Naive B cell (primary cell): ENCODE measurements at regions not wholly inside any gene's neighbourhood (a gene's known extent, or its start where the extent isn't known, plus 50 kb on each side); places are given as distances from the start of the nearest gene placed in this dataset.

Experiments
- ATAC-seq, 2 donors: fragments of 150-1000 bp; cut with Tn5 transposase; 2 replicates each; pipeline ENCODE4 v1.10.0; 2021; ENCODE audit warnings: low read depth in 2 of 2, mild to moderate bottlenecking in 2 of 2, moderate library complexity in 2 of 2
- DNase-seq: peaks from one replicate; pipeline ENCODE4 v3.0.0; 2022
- H3K27ac Mint-ChIP-seq, 6 donors: one replicate each; pipeline ENCODE4 v1.8.0; 2020 to 2022; ENCODE audit warnings: mild to moderate bottlenecking in 6 of 6, mixed read lengths in 6 of 6, moderate library complexity in 5 of 6, inconsistent platforms in 2 of 6
- H3K27me3 Mint-ChIP-seq, 3 donors: one replicate each; pipeline ENCODE4 v1.8.0; 2021 to 2022; ENCODE audit warnings: mixed read lengths in 3 of 3, mild to moderate bottlenecking in 1 of 3
- H3K36me3 Mint-ChIP-seq, 2 donors: one replicate each; pipeline ENCODE4 v1.8.0; 2020 to 2022; ENCODE audit warnings: mixed read lengths in 2 of 2, inconsistent platforms in 1 of 2, mild to moderate bottlenecking in 1 of 2
- H3K4me1 Mint-ChIP-seq, 3 donors: one replicate each; pipeline ENCODE4 v1.8.0; 2020 to 2022; ENCODE audit warnings: mixed read lengths in 3 of 3, inconsistent platforms in 1 of 3, mild to moderate bottlenecking in 1 of 3, moderate library complexity in 1 of 3
- H3K4me3 Mint-ChIP-seq, 8 donors: one replicate each; pipeline ENCODE4 v1.8.0; 2020 to 2022; ENCODE audit warnings: mild to moderate bottlenecking in 8 of 8, mixed read lengths in 8 of 8, moderate library complexity in 8 of 8, inconsistent platforms in 2 of 8
- H3K9me3 Mint-ChIP-seq, 7 donors: one replicate each; pipeline ENCODE4 v1.8.0; 2020 to 2022; ENCODE audit warnings: mixed read lengths in 7 of 7, mild to moderate bottlenecking in 5 of 7, inconsistent platforms in 2 of 7, moderate library complexity in 1 of 7

- Mint-ChIP-seq H3K9me3 (peaks cover 0 to 14% (median 3%) of the 10 kb centered on the region in 7 donors), H3K36me3 (no peaks in the 10 kb centered on the region), H3K27me3 (peaks cover 0 to 23% (median 5%) of the 10 kb centered on the region in 3 donors), H3K27ac (no peak overlapping the region), H3K4me1 (peaks cover 0 to 6% (median 0%) of the 10 kb centered on the region in 3 donors), H3K4me3 (no peak overlapping the region)
- DNase-seq, result no peak
- ATAC-seq, result no peak
Measured at GRCh38 chr1:67626861-67627235, 58.2 kb upstream of the GADD45A start.

GRCh38 chr1:67627336-67627735 is 57.7 kb upstream of the GADD45A start:
- Mint-ChIP-seq H3K27ac (no peak overlapping the region), H3K27me3 (peaks cover 0 to 23% (median 5%) of the 10 kb centered on the region in 3 donors), H3K4me3 (no peak overlapping the region), H3K36me3 (no peaks in the 10 kb centered on the region), H3K9me3 (peaks cover 0 to 14% (median 3%) of the 10 kb centered on the region in 7 donors), H3K4me1 (peaks cover 0 to 6% (median 0%) of the 10 kb centered on the region in 3 donors)
- DNase-seq (no peak), ATAC-seq (no peak)

GRCh38 chr1:67627906-67628305 is 57.1 kb upstream of the GADD45A start:
- H3K27ac Mint-ChIP-seq, result no peak overlapping the region

GRCh38 chr1:67629370-67630075 is 55.5 kb upstream of the GADD45A start:
- Mint-ChIP-seq H3K9me3 (peaks cover 0 to 14% (median 3%) of the 10 kb centered on the region in 7 donors), H3K4me1 (peaks cover 6 to 9% (median 7%) of the 10 kb centered on the region in 3 donors), H3K27ac (no peak overlapping the region), H3K27me3 (peaks cover 0 to 23% (median 5%) of the 10 kb centered on the region in 3 donors), H3K4me3 (no peak overlapping the region), H3K36me3 (no peaks in the 10 kb centered on the region)
- ATAC-seq (no peak), DNase-seq (no peak)

More at GRCh38 chr1:67627906-67628305, 57.1 kb upstream of the GADD45A start:
- ATAC-seq (no peak), DNase-seq (no peak)
- Mint-ChIP-seq H3K27me3 (peaks cover 0 to 23% (median 5%) of the 10 kb centered on the region in 3 donors), H3K9me3 (peaks cover 0 to 14% (median 3%) of the 10 kb centered on the region in 7 donors), H3K4me1 (peaks cover 0 to 6% (median 0%) of the 10 kb centered on the region in 3 donors), H3K4me3 (no peak overlapping the region), H3K36me3 (no peaks in the 10 kb centered on the region)

GRCh38 chr1:67630438-67631045 is 54.5 kb upstream of the GADD45A start:
- no peaks in the 10 kb centered on the region for H3K36me3 Mint-ChIP-seq
- H3K27ac Mint-ChIP-seq, result peak overlapping the region in 1 of 6 donors; percentile 22
- H3K4me3 Mint-ChIP-seq, result no peak overlapping the region
- H3K27me3 Mint-ChIP-seq, result peaks cover 0 to 23% (median 5%) of the 10 kb centered on the region in 3 donors
- DNase-seq (no peak), ATAC-seq (no peak)
- peaks cover 16 to 19% (median 17%) of the 10 kb centered on the region in 3 donors for H3K4me1 Mint-ChIP-seq
- peaks cover 0 to 14% (median 3%) of the 10 kb centered on the region in 7 donors for H3K9me3 Mint-ChIP-seq

GRCh38 chr1:67632356-67632755 is 52.6 kb upstream of the GADD45A start:
- ATAC-seq (no peak), DNase-seq (no peak)
- peaks cover 23 to 24% (median 23%) of the 10 kb centered on the region in 3 donors for H3K4me1 Mint-ChIP-seq
- H3K36me3 Mint-ChIP-seq, result no peaks in the 10 kb centered on the region
- H3K27ac Mint-ChIP-seq, result no peak overlapping the region
- H3K9me3 Mint-ChIP-seq, result peaks cover 0 to 6% (median 0%) of the 10 kb centered on the region in 7 donors
- peaks cover 0 to 23% (median 5%) of the 10 kb centered on the region in 3 donors for H3K27me3 Mint-ChIP-seq
- H3K4me3 Mint-ChIP-seq, result no peak overlapping the region

GRCh38 chr1:67632811-67633655 is 52.0 kb upstream of the GADD45A start:
- peaks cover 23 to 24% (median 23%) of the 10 kb centered on the region in 3 donors for H3K4me1 Mint-ChIP-seq
- DNase-seq, result no peak
- H3K36me3 Mint-ChIP-seq, result no peaks in the 10 kb centered on the region
- peak overlapping the region in 1 of 6 donors; percentile 80 for H3K27ac Mint-ChIP-seq
- no peak for ATAC-seq
- peaks cover 0 to 23% (median 5%) of the 10 kb centered on the region in 3 donors for H3K27me3 Mint-ChIP-seq
- H3K4me3 Mint-ChIP-seq, result no peak overlapping the region
- H3K9me3 Mint-ChIP-seq, result peaks cover 0 to 5% (median 0%) of the 10 kb centered on the region in 7 donors

- Mint-ChIP-seq H3K36me3 (no peaks in the 10 kb centered on the region), H3K27ac (peak overlapping the region in 3 of 6 donors; percentile 5 to 72 (median 59)), H3K4me3 (peak overlapping the region in 4 of 8 donors; percentile 3 to 58 (median 42)), H3K9me3 (peaks cover 0 to 1% (median 0%) of the 10 kb centered on the region in 7 donors), H3K27me3 (peaks cover 0 to 13% (median 0%) of the 10 kb centered on the region in 3 donors), H3K4me1 (peaks cover 23 to 24% (median 23%) of the 10 kb centered on the region in 3 donors)
- DNase-seq, result no peak
- no peak for ATAC-seq
Measured at GRCh38 chr1:67634396-67634935, 50.5 kb upstream of the GADD45A start.

GRCh38 chr1:67635055-67635809 is 49.8 kb upstream of the GADD45A start:
- peaks cover 0 to 13% (median 0%) of the 10 kb centered on the region in 3 donors for H3K27me3 Mint-ChIP-seq
- H3K4me3 Mint-ChIP-seq, result peak overlapping the region in 7 of 8 donors; percentile 41 to 78 (median 61)
- peaks cover 0 to 1% (median 0%) of the 10 kb centered on the region in 7 donors for H3K9me3 Mint-ChIP-seq
- peak; percentile 74 to 87 for ATAC-seq
- peaks cover 23 to 24% (median 23%) of the 10 kb centered on the region in 3 donors for H3K4me1 Mint-ChIP-seq
- peak overlapping the region; percentile 3 to 89 (median 68) for H3K27ac Mint-ChIP-seq
- H3K36me3 Mint-ChIP-seq, result no peaks in the 10 kb centered on the region
- DNase-seq, result peak; percentile 3
